Fibroblast of peridontal ligament (primary cell): ENCODE measurements at regions not wholly inside any gene's neighbourhood (a gene's known extent, or its start where the extent isn't known, plus 50 kb on each side); places are given as distances from the start of the nearest gene placed in this dataset.
"Not testable (repeated sequence)": the region's sequence is repeated elsewhere in the genome, so short reads cannot be mapped to it uniquely, and the experiment has no call there.

Experiments
- DNase-seq: peaks from one replicate; pipeline ENCODE4 v3.0.0-alpha.2; 2010; ENCODE audit errors: extremely low read depth

DNA sequence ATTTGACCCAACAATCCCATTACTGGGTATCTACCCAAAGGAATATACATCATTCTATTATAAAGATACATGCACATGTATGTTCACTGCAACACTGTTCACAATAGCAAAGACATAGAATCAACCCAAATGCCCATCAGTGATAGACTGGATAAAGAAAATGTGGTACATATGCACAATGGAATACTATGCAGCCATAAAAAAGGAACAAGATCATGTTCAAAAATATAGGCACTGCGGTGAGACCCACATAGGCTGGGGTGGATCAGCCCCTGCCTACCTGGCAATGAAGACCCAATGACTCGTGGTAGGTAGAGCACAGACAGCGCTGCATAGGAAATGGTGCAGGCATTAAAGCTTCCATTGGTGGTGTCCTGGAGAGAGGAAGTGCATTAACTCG lies 88.6 kb upstream of the NFIL3 start:
- DNase-seq = not testable (repeated sequence)

DNA sequence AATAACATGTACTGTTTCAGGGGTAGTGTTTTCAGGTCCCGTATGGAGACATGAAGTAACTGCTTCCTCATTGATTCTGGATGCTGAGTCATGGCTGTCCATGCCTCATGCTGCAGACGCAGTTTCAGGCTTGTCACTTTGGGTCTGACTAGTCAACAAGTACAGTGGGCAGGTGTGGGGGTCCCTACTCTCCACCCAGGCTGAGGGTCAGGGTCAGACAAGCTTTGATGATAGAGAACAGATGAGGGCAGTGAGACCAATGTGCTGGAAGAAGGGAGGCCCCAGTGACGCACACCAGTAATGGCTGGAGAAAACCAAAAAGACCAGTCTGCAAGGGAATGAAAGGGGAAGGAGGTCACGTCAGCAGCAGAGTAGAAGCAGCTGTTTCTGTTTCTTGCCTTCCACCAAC lies 80.0 kb upstream of the NFIL3 start:
- DNase-seq = no peak

DNA sequence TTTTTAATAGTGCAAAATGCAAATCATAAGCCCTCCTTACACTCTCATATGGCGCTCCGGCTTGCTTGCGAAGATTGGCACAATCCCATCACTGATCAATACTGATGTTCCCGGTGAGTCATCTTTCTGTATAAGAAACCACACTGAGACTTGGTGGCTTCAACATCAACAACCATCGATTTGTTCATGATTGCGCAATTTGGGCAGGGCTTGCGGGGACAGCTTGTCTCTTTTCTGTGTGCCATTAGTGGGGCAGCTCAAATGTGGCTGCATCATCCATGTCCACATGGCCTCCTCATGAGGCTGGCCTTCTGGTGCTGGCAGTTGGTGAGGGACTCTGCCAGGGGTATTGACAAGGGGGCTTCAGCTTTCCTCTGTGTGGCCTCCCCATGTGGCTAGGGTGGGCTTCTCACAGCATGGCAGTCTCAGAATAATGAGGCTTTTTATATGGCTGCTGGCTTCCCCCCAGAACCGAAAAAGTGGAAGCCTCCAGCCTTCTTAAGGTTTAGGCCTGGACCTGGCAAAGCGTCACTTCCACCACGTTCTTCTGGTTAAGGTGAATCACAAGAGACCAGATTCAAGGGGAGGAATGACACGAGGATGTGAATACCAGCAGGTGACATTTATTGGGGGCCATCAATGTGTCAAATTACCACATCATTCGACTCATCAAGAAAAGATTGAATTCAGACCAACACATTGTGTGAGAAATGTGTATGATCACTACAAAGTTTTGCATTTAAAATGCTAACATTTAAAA lies 79.5 kb upstream of the NFIL3 start:
- DNase-seq = no peak

DNA sequence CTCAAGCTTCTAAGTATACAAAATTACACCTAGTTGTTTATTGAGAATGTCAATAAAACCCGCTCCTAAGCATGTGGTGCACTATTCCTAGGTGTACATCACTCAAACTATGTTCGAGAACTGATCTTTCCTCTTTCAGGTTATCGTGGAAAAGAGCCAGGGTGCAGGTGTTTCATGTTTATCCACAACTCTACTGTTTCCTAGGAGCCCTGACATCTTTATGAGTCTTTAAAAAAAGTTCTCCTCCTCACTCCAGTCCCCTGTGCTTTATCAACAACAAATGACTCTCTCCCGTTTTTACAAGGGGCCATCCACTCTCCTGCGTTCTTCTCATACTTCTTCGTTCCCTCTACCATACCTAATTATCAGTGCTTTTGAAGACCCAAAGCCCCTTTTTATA lies 78.8 kb upstream of the NFIL3 start:
- no peak for DNase-seq

DNA sequence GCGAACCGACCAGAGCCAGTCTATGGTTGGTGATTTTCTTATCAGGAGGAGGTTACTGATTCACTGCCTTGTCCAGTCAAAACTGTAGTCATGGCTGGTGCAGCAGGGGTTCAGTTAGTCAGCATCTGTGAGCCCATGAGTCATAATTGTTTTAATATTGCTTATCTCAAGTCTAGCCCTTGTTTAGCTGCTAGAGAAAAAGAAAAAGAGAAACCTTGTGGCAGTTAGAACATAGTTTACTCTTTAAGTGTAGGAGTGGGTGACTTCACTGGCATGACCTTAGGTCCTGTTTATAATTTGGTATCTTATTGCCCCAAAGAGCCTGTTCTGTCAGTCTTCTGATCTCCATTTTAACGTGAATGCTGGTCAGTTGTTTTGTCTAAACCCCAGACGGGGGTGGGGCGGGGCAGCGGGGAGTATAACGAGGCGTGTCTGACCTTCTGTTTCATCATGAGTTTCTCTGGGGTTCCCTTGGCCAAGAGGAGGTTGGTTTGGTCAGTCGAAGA lies 76.9 kb upstream of the NFIL3 start:
- peak; percentile 70 for DNase-seq

DNA sequence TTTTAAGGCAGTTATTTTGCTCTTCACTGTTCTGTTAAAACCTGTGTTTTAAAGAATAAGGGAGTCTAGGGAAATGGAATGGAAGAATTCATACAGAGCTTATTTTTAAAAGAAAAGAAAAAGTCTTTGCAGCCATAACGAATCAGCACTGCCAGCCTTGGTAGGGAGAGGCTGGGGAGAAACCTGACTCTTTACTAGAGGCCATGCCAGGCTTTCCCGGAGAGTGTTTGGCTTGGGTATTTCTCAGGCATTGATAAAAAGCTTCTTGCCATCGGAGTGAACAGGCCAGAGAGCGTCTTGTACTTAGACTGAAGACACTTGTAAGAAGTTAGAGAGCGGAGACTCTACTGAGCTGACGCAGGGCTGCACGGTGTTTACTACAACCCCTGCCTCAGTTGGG lies 72.7 kb upstream of the NFIL3 start:
- peak; percentile 38 for DNase-seq

DNA sequence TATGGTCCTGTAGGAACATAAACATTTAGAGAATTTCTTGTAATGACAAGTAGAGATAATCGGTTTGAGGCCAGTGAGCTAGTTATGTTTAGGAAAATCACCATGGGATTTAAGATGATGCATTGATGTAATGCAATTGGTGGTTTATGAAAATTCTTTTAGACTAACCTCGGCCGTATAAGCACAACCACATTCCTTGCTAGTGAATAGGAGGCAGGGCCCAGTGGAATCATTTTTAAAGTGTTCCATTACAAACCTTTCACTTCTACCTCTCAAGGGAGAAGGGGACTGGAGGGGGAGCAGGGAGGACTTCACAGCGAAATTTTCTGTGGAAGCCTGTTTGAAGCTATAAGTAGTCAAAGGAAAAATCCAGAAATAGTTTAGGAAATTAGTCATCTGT lies 71.8 kb upstream of the NFIL3 start:
- DNase-seq = peak; percentile 97

DNA sequence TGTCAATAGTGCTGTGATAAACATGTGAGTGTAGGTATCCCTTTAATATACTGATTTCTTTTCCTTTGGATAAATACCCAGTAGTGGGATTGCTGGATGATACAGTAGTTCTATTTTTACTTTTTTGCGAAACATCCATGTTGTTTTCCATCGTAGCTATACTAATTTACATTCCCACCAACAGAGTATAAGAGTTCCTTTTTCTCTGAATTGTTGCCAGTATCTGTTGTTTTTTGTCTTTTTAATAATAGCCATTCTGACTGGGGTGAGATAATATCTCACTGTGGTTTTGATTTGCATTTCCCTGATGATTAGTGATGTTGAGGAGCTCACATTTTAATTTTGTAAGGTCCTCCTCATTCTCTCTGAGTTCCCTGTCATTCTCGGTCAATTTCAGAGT lies 71.1 kb upstream of the NFIL3 start:
- no peak for DNase-seq

DNA sequence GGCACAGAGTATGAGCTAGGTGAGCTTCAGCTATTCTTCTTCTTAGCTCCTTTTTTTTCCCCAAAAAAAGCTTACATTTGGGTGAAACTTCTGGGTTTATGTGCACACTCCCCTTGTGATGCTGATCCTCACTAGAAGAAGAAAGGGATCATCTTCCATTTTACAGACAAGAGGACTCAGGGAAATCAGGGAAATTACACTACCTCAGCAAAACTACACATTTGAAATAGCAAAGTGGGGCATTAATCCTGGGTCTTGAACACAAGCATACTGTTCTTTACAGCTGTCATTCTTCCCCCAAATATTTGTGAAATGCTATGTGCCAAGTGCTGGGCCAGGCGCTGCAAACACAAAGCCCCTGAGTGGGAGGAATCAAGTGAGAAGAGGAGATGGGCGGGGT lies 68.6 kb upstream of the NFIL3 start:
- DNase-seq = no peak

DNA sequence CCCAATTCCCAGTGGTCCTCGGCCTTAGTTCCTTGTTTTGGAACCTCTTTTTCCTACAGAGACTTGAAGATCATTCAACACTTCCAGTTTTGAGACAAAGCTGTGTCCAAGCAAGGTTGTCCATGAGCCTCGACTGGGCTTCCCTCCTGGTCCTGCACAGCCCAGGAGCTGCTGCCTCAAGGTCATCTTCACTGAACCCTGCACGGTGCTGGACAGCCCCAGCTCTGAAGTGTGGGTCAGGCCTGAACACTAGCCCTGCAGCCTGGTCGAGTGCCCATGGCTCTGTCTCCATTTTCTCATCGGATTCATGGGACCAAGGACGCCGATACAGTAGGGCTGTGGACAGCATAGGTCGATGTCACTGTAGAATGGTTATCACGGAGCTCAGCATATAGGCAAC lies 68.0 kb upstream of the NFIL3 start:
- no peak for DNase-seq

DNA sequence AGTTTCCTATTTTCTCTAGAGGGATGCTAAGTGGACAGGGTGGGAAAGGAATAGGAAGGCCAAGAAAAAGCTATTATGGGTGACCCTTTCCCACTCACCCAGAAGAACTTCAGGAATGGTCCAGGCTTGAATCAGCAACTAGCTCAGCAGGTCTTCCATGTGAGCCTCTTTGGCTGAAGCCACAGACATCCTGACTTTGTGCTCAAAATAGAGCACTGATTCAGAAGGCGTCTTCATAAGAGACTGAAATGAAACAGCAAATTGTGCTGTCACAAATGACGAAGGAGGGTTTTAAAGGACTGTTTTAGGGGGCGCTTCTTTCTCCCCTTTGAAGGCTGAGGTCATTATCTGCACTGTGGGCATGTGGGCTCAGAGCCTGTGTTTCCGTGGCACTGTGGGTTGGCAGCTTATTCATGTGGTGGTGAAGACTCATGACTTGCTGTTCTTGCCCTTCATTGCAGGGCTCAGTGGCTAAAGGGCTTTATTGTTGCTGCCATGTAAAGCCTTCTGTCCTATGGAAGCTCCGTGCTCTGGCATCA lies 65.8 kb upstream of the NFIL3 start:
- peak; percentile 64 for DNase-seq

DNA sequence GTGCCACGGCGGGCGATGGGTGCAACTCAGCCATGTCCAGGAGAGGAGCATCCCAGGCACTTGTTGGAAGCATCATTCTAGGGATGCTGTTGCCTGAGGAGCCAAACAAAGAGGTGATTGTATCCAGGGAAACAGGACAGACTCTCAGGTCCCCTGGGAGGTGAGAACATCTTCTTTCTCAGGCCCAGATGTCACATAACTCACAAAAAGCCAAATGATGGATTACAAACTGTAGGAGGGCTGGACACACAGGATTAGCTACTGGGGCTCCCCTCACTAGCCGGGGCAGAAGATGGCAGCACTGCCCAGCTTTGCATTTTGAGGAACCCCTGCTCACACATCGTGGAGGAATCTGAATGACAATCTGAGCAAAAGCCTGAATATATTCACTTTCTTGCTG lies 64.7 kb upstream of the NFIL3 start:
- no peak for DNase-seq

DNA sequence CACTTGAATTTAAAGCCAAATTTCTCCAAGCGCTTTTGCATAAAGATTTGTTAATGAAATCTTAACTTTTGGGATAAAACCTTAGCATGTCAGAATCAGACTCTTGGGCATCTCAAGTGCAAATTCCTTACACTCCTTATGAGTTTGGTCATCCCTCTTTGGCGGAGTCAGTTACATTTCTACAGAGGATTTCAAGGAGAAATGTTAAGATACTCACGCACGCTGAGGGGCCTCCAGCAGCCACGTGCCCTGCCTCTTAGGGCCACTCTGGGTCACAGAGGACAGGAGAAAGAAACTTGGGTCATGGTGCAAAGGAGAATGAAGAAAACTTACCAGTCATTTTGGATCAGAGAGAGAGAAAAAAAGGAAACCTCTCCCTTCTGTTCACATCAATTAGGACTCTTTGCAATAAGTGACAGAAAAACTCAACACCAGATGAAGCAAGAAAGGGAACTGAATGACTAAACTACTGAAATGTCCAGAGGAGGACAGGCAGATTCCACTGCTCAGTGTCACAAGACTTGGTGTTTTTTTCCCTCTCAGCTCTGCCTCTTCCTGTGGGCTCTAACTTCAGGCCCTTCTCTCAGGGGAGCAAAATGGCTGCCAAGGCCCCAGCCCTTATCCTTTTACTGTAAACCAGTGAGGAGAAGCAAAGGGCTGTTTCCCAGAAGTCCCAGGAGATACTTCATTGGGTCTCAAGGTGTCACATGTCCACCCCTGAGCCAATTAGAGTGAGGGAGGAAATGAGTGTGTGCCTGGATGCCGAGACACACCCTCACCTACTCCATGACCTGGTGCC lies 63.3 kb upstream of the NFIL3 start:
- peak; percentile 71 for DNase-seq

DNA sequence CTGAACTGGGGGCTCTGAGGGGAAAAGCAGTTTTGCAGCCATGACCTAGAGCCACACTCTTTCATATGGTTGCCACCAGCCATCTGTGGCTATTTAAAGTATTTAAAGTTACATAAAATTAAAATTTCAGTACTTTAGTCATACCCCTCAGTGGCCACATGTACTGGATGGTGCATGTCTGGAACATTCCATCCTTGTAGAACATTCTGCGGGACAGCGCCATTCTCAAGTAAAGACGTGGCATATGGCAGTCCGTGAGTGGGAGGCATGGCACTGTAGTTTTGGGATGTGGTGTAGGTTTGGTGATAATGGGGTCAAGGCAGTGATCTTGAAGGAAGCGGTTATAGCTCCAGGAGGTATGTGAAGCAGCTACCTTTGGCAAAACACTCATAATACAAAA lies 61.4 kb upstream of the NFIL3 start:
- no peak for DNase-seq

DNA sequence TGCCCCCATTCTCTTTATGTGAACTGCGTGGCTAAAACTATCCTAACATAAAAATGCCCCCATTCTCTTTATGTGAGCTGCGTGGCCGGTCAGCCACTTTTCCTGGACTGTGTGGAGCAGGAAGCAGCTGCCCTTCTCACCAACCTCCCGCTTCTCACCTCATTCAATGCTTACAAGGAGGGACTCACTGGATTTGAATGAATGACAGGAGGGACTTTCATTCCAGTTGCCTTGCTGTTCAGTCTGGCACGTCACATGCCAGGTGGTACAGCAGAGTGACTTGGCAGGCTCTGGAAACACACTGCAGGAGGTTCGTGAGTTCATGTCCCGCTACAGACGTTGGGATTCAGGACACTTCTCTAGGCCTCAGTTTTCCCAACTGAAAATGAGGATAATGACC lies 60.2 kb upstream of the NFIL3 start:
- DNase-seq = no peak

DNA sequence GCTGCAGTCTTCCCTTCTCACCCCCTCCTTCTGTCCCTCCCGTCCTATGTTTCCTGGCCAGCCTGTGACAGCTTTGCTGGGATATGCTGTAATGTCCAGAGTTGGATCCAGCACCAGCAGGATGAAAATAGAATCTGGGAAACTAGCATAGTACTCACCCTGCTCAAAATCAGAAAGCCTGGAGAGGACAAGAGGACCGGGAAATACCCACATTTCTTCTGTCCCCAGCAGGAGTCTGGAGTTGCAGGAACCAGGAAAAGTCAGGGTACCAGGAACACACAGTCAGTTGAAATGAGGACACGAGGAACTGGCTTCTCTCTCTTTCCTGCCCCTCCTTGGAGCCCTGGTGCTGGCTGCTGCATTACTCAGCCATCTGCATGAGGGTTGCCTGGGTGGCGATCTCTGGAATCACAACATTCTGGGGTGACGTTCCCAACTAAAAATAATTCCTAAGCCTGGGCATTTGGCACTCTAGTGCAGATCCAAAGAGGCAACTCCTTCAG lies 59.6 kb upstream of the NFIL3 start:
- peak; percentile 65 for DNase-seq

DNA sequence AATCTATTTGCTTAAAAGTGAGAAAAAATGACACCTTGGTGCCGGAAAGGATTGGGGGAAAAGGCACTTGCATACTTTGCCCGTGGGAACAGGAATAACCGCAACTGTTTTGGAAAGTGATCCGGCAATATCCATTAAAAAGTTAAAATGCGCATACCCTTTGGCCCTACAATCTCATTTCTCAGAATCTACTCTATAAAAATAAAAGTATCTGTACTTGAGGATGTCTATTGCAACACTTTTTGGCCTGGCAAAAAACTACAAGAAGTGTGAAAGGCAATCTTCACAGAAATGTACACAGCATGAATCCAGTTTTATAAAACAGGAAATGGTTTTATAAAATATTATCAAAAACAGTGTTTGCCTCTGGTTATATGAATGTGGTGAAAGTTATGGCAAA lies 58.3 kb upstream of the NFIL3 start:
- DNase-seq = peak; percentile 28

DNA sequence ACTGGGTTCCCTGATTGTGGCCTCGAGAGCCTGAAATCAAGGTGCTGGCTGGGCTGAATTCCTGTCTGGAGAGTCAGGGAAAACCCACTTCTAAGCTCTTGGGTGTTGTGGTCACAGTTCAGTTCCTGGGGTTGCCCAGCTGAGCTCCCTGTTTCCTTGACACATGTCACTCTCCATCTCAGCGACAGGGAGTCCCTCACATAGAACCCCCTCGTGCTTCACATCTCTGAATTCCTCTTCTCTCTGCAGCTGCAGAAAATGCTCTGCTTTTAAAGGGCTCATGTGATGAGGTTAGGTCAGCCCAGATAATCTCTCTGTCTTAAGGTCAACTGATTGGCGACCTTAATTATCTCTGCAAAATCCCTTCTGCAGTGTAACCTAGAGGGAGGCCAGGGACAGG lies 53.5 kb upstream of the NFIL3 start:
- DNase-seq = no peak

DNA sequence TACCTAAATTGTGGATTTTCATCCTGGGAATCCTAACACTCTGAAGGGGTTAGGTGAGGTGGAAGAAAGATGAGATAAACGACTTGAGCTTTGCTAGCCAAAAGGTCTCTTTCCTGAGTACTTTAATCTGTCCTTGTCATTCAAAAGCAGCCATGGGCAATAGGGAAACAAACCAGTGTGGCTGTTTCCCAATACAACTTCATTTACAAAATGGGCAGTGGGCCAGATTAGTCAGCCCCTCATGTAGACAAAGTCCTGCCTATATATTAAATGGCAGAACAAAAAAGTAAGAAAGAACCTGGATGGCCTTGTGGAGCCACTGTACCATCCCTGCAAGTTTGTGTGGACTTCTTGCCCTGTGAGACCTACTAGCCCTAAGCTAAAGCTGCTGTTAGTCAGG lies 51.0 kb upstream of the NFIL3 start:
- peak; percentile 27 for DNase-seq
